ENCODE measurements at regions not wholly inside any gene's neighbourhood (a gene's known extent, or its start where the extent isn't known, plus 50 kb on each side); places are given as distances from the start of the nearest gene placed in this dataset.

DNA sequence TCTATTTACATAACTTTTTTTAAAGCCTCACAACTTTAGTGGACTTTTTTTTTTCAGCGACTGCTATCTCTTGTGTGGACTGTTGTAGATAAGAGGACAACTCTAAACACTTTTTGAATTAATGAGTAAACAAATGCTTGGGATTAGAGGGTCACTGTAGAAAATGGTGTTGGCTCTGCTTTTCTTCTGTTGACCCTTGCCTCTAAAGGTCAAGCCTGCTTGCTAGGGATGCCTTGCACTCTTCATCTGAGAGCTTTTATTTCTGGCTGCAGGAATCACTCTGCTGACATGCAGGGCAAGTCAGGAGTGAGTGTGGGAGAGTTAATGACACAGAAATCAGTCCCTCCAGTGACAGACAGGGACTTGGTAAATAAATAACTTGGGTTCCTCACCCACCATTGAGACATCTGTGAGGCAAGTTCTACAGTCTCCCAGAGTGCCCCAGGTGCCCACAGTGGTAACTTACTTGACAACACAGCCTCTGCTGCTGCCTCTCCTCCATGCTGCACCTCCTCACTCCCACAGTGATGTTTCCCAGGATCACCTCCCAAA, 390.1 kb downstream of the IL20RB start:
- TF ChIP-seq CTCF (IDR thresholded peaks at IDR 0.05 in 8 of 11, conservative IDR thresholded peaks at IDR 0.05 in 3 of 11) (no peak), POLR2AphosphoS5 (IDR thresholded peaks at IDR 0.05) (no peak), POLR2A (IDR thresholded peaks at IDR 0.05) (no peak)
